ENCODE measurements at regions not wholly inside any gene's neighbourhood (a gene's known extent, or its start where the extent isn't known, plus 50 kb on each side); places are given as distances from the start of the nearest gene placed in this dataset.
"Not testable (repeated sequence)": the region's sequence is repeated elsewhere in the genome, so short reads cannot be mapped to it uniquely, and the experiment has no call there.

DNA sequence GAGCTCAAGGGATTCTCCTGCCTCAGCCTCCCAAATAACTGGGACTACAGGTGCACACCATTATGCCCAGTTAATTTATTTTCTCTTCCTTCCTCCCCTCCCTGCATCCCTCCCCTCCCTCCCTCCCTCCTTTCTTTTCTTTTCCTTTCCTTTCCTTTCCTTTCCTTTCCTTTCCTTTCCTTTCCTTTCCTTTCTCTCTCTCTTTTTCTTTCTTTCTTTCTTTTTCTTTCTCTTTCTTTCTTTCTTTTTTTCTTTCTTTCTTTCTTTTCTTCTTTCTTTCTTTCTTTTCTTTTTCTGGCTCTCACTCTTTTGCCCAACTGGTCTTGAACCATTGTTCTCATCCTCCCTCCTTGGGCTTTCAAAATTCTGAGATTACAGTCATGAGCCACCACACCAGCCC is 873.0 kb upstream of the KLHL1 start:
- not testable (repeated sequence) for DNase-seq

DNA sequence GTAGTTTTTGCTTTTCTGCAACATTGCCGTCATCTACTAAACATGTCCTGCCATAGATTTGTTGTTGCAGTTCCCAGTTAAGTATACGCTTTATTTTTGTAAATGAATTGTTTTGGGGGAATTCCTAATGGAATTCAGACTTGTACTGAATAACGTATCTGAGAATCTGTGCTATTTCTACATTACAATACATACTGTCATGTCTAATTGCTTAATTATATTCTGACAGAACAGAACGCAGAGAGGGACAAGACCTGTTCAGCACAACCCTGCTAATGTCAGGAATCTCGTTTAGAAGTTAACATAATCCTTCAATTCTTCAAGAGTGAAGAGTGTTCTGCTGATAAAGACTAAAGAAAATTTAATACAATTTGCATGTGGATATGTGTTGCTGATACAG is 861.1 kb upstream of the KLHL1 start:
- DNase-seq, result no peak

DNA sequence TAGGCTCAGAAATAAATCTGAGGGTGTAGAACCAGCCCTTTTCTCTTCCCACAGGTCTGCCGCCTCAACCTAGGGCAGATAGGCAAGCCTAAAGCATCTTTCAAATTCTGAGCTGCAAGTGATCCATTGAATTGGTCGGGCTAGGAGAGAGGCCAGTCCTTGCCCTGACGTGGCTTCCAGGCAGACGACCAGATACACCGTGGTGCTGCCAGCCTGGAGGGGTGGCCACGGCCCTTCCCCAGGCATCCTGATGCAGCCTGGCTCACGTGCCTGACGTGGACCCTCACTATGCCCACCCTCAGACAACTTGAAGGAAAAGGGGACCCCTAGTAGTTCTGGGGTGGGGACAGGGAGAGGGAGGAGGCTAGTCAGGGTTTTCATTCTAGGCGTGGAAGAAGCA is 859.3 kb upstream of the KLHL1 start:
- no peak for DNase-seq

DNA sequence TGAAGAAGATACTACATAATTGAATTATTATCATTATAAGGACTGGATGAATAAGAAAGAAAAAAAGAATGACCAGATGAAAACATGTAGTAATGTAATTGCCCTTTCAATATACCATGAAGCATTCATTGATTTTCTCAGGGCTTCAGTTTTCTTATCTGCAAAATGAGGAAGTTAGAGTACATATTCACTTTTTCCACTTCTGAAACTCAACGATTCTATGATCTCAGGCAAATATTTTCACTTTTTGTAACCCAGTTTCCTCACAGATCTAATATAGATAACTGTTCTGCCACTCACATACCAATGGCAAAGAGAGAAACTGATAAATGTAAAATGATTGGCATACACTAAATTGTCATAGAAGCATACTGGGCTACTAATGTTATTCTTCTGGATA is 856.6 kb upstream of the KLHL1 start:
- no peak for DNase-seq

DNA sequence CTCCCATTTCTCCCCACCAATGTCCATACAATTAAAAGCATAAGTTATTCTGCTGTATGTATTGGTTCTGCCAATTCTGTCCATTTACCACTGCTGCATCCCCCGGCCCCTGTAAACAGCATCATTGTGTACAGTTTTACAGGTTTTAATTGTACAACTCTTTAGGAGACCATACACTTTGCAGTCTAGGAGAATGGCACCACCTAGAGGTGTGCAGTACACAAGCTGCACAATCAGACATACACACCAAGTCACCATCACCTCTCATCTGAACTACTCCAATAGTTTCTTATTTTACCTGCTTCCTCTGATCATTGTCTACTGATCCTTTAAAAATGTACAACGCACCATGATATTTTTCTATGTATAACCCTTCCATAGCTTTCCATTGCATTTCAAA is 855.9 kb upstream of the KLHL1 start:
- DNase-seq, result no peak

DNA sequence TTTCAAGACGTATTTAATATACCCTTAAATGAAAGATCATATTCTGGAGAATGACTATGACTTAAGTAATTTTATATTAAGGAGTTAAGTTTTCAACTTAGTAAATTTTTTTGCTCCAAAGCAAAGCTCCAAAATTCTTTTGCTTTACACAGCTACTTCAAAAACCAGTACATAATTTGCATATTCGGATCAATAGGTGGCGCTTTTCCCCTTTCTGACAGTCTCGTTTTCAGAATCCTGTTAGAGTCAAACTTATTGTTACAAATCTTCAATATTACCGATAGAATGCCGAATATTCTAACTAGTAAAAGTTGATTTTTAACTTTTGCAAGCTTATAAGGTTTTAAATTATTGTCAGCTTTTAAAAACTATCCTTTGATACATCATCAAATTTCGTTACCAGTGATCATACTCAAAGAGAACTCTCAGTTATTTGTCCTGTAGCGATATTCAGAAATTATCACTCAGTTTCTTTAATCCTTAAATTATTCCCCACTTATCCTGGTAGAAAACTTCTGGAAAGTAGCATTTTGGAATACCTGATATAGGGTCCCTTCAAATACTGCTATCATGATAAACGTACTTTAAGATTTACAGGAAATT is 852.7 kb upstream of the KLHL1 start:
- DNase-seq, result no peak

DNA sequence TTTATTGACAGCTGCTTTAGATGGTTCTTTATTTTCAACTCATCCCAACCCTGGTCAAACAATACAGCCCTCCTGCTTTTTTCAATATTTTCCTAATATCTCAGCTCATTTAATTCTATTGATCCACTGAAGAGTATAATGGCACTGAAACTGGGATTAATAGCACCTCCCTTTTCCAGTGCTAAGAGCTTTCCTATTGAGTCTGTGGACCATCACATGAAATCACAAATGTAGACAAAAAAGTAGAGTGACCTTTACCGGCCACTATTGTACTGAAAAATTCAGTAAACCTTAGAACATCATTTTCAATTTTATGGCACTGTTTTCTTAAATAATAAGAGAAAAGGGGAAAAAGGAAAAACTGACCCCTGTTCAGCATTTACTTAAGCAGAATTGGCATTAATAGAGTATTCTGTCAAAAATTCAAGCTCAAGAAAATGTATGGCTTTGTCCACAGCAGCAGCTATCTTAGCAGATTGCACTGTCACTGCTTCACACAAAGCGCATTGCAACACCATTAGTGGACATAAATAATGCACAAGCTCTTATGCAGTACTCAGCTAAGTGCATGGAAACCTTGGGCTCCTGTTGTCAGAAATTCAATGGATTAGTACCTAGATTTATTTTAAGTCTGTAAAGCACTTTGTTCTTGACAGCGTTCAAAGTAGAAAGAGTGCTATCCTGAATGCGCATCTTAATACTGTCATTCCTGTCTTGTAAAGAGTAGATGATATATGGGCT is 851.0 kb upstream of the KLHL1 start:
- no peak for DNase-seq

DNA sequence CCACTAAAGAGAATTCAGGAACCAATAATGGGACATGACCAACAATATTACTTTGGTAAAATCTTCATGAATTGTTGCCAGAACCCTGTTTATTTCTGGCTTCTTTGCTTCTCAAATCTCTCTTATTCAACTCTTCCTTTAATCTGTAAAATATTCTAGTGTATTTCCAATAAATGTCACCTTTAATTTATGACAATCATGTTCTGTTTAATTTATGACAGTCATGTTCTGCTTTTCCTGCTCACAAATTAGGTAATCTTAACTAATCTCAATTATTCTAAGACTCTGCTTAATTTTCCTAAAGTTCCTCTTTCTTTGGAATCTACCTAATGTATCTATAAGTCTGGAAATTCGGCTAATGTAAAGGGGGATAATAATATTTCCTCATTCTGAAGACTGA is 847.6 kb upstream of the KLHL1 start:
- no peak for DNase-seq

DNA sequence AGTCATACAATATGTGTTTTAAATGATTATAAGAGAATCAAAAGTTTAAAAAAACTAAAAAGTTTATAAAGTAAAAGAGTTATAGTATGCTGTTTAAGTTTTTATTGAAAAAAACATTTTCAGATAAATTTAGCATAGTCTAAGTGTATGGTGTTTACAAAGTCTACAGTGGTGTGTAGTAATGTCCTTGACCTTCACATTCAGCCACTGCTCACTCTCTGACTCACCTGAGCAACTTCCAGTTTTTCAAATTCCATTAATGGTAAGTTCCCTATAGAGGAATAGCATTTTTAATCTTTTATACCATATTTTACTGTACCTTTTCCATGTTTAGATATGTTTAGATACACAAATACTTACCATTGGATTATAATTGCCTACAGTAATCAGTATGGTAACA is 842.4 kb upstream of the KLHL1 start:
- DNase-seq, result no peak

DNA sequence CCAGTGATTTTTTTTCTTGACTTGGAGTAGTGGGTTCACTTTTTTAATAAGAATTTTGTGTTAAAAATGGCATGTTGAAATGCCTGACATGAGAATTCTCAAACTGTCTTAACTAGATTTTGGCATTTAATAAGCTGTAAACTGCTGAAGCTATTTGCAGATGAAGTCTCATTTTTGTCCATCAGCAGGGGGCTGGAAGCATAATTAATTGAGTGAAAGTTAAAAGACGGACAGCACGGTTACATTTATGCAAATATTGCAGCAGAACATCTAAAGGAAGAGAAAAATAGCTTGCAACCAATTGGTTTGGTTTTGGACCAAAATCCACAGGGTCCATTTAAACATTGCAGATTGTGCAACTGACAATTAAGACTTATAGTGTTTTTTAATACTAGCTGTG is 837.3 kb upstream of the KLHL1 start:
- DNase-seq, result no peak

DNA sequence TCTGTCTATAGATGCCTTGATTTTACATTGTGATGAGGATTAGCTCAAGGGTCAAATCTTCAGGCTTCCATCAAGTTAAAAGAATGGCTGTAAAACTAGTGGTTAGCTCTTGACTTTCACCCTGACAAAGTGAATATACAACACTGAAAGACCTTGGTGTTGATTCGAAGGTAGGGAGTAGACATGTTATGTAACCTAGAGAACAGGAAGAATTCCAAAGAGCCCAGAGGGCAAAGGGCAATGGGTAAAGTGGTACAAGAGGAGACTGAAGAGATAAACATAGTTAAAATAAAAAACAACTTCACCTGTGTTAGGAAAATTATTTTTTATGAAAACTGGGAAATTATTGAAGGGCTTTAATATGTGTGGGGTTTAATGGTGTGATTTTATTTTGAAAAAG is 833.2 kb upstream of the KLHL1 start:
- no peak for DNase-seq

DNA sequence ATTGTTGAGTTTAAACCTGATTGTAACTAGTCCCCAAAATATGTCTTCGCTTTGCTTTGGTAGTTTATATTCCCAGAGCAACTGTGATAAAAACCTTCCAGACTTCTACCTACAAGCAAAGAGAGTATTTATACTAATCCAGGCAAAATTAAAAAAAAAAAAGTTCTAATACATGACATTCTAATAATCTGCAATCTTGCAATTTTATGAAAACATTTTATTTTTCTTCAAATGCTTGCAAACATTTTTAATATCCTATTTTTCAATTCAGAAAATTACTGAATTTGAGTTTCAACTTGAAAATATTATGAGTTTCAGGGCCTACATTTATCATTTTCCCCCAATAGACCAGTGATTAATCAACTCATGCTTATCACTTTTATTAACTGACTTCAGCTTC is 830.2 kb upstream of the KLHL1 start:
- DNase-seq, result no peak

DNA sequence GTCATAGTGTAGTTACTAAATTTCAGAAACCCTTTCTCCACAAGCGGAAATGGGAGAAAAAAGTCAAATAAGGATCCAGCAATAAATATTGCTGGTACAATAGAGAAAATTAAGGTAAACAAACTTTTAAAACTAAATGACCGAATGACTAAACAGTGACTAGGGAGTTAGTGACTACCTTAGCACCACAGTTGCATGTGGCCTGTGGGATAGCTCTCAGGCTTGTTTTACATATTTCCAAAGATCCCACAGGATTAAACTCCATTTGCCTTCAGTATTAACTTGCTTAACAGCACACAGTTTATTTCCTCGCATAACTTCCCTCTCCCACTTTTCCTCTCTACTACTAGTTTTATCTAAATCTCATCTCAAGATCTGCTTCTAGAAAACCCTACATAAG is 824.3 kb upstream of the KLHL1 start:
- no peak for DNase-seq

DNA sequence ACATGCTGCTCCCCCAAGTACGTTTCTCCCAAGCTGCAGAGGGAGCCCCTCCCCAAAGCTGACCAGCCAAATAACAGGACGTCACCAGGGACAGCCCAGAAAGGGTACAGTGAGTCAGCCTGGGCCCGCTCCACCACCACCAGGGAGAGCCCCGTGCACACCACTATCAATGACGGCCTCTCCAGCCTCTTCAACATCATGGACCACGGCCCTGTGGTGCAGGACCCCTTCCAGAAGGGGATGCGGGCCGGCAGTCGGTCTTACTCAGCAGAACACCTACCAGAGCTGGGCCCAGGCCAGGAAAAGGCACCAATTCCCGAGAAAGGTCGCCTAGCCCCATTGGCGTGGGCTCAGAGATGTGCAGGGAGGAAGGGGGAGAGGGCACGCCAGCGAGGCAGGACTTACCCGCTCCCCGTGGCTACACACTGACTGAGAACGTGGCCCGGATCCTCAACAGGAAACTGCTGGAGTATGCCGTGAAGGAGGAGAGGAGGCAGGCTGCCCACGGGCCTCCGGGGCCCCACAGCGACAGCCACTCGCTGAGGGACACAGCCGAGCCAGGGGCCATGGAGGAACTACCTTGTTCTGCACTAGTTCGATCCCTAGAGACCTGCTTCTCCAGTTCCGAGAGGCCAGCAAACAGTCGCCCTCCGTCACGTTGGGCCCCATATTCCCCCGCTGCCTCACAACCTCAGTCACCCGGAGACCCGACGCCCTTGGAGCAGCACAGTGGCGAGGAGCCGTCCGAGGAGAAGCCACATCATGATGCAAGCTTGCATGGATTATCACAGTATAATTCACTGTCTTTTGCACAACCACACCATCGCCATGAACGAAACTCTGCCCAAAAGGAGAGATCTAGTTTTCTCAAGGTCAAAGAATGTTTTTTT is 815.9 kb upstream of the KLHL1 start:
- no peak for DNase-seq

DNA sequence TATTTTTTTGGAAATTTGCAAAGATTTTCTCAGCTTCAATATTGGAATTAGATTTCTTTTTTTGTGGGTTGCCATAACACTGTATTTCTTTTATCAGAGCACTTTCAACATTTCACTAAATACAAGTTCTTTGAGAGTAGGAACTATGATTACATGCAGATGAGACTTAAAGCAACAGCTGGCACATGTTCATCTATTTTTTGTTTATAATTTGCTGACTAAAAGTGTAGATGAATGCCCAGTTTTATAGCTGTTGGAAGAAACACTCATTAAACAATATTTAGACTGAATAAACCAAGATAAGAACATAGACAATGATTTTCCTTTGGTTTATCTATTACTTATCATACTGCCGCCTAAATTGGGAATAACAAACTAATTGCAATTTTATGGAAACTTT is 803.0 kb upstream of the KLHL1 start:
- DNase-seq, result no peak

DNA sequence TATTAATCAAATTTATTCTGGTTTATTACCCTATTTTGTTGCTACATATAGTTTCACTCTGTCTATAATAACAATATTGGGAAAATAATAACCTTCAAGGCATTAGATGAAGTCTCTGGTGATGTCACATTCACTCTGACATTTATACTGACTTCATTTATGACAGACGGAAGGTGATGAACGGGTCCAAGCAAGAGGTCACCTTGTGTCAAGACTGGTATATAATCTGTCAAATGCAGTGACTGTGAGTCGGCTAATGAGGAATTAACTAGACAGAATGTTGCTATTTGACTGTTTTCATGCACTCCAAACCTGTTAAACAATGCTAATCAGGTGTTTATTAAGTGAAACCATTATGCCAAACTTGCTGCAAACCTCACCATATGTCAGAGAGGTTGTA is 800.5 kb upstream of the KLHL1 start:
- DNase-seq, result no peak

DNA sequence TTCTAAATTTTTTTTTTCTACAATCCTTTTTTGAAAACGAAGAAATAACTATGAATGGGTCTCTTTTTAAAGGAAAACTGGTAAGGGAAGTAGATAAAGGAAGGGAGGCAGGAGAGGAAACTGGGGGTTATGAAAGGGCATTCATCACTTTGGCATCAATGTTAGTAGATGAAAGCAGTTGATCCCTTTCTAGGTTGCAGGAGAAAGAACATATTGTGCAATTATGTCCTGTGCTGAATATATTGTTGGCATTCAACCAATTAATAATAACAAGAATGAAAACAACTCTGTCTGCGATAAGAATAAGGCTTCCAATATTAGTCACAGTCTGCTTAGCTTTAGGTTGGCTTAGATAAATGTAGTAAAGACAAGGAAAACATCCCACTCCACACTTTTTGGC is 796.8 kb upstream of the KLHL1 start:
- no peak for DNase-seq

DNA sequence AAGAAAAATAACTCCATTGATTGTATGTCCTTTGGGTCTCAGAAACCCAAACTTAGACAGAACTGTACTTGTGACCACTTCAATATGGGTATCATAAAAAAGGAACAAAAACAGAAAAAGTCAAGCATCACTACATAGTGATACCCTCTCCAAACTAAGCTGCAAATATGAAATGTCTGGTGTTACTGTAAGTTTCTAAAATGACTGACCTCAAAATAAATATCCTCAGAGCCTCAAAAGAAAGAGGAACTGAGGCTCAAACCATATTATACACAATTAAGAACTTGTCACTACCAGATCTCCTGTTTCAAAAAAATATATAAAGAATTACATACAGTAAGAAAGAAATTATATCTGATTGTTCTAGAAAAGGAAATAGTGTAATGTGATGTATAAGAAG is 787.9 kb upstream of the KLHL1 start:
- no peak for DNase-seq

DNA sequence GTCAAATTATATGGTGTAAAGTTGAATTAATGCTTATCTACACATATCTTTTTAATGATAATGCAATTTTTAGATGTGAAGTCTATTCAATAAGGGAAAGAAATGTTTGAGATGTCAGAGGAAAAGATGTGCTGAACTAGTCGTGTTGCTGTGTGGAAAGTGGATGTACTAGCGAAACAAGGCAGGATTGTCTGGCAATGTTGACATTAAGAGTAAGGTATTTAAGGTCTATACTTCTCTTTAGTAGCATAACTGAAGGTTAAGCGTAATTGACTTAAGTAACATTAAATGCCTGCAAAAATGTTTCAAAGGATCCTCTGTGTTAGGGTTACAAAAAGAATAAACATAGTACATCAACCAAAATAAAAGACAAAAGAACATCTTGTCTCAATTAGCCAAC is 787.3 kb upstream of the KLHL1 start:
- no peak for DNase-seq

DNA sequence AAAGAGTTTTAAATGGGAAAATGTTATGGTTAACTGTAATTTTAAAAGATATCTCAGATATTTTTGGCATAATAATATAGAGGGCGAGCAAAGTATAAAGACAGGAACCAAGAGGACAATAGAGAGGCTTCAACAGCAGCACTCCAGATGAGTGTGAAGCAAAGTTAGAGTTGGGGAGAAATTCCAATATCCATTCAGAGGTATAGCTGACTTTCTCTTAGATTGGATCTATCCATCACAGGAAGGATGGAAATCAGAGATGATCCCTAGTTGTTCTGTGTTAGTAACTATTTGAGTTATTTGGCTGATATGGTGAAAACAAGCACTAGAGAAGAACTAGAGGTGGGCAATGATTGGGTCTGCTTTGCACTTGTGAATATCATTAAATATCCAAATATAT is 786.0 kb upstream of the KLHL1 start:
- DNase-seq, result no peak

DNA sequence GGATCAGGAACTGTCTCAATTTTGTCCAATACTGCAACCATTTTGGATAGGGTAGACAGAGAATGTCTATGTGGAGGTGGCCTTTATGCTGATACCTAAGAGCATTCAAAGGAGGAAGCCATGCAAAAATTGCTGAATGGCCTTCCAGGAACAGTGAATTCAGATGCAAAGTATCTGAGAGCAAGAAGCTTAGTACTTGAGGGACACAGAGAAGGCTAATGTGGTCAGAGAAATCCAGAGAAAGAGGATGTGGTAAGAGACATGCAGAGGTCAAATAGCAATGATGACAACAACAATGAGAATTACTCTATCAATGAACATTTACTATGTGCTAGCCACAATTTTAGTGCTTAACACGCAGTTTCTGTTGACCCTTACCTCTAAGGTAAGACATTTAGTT is 785.6 kb upstream of the KLHL1 start:
- DNase-seq, result no peak

DNA sequence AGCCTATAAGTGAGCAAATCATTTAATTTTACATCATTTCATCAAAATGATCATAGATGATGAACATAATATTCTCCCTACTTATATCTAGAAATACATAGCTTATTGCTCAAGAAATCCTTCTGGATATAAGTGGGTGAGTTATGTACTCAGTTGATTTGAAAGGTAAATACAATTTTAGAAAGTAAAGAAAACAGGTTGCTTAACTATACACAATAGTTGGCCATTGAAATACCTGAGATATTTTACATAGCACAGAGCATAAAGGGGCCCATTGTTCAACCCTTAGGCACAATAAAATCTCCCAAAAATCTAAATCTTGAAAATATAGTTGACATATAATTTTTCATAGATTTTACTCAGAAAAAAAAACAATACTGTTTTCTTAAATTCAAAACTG is 782.0 kb upstream of the KLHL1 start:
- DNase-seq, result no peak

DNA sequence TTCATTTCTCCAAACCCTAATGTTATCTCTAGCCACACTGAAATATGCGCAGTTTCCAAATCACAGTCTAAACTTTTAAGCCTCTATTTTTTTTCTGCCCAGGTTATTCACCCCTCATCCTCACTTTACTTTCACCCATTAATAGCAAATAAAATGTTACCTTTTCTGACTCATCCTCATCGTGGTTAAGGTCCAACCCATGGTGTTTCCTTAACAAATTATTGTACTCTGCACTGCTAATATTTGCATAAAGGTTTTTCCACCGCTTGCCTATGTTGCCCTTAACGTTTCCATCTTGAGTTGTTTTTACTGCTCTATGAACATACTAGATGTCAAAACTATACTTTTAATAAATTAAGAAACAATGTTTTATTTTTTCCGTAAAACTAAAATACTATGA is 780.9 kb upstream of the KLHL1 start:
- no peak for DNase-seq

DNA sequence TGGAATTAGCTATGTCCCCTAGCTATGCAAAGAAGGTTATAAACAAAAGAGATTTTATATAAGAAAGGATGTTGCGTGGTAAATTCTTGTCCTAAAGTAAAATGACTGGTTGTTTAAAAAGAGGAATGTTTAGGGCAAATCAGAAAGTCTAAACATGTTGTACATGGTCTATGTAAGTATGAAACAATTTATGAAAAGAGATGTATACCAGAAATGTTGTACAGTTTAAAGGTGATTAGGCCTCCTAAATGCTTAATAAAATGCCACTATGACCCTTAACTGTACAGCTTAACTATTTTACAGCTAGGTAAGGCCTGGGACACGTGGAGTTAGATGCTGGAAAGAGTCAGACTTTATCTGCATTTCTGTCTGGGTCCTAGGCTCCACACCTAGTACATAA is 775.9 kb upstream of the KLHL1 start:
- no peak for DNase-seq

Measured in CD4-positive, alpha-beta T cell treated with Interferon gamma for 1 hour (primary cell).